ENCODE measurements at regions not wholly inside any gene's neighbourhood (a gene's known extent, or its start where the extent isn't known, plus 50 kb on each side); places are given as distances from the start of the nearest gene placed in this dataset.

DNA sequence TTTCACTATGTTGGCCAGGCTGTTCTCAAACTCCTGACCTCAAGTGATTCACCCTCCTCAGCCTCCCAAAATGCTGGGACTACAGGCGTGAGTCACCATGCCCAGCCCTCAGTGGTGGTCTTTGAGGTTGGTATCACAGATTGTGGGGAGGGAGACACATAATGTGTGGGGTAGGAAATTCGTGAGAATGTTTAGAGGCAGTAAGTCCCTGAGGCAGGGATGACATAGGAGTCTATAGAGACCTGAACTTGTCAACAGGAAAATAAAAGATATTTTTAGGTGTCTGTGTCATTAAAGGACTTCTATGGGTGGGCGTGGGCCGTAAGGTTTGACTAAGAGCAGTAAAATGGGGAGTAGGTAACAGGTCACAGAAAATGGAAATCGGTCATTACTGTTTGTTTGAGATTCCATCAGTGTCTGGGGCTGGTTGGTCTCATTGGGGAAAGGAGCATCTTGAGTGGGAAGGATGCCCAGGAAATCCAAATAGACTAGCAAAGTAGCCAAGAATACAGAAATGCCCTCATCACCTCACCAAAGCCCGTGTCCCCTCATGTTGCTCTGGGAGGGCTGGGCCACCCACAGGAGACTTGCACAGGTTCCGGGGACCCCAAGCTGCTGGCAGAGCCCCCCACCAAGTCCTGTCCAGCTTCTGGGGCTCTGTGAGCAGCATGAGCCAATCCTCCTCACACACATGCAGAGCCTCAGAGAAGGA lies 63.6 kb upstream of the BCL2L14 start:
- BruUV-seq (replicated peaks): no TSS peak
- ChIA-PET CTCF (no interaction called here), POLR2A (no interaction called here)
- no peak for TF ChIP-seq MYC (IDR thresholded peaks at IDR 0.05; ENCODE audit: low read depth, low read length)
- TF ChIP-seq POLR2A (IDR thresholded peaks at IDR 0.05; ENCODE audit: low read depth, low read length): no peak
- no peak for TF ChIP-seq GATA2 (IDR thresholded peaks at IDR 0.05; ENCODE audit: insufficient read depth, insufficient read length, low read depth, low read length)
- H2AFZ ChIP-seq (ENCODE audit: low read depth, low read length): no peak overlapping the region
- no peaks in the 10 kb centered on the region for H3K79me2 ChIP-seq (ENCODE audit: control insufficient read depth, insufficient read depth, low read length)
- H3K9ac ChIP-seq (replicated peaks; ENCODE audit: extremely low read depth, insufficient read depth, low read length): no peak overlapping the region
- H3K36me3 ChIP-seq (ENCODE audit: control insufficient read depth in 2 of 2, extremely low read depth in 1 of 2, insufficient read depth in 2 of 2, low read length in 2 of 2): no peaks in the 10 kb centered on the region
- dilution Hi-C loops (cut with MboI; ENCODE audit: extremely low pct_ligation_motif_present, low sequenced_read_pairs): no loop called here
- no peak overlapping the region for H3K4me2 ChIP-seq (ENCODE audit: insufficient read depth, low read length)
- FAIRE-seq: no peak
- H3K9me3 ChIP-seq (replicated peaks; ENCODE audit: control insufficient read depth, insufficient read depth, low read length): no peaks in the 10 kb centered on the region
- H4K20me1 ChIP-seq (replicated peaks; ENCODE audit: control insufficient read depth, extremely low read depth, insufficient read depth, low read length): no peaks in the 10 kb centered on the region
- no peak overlapping the region for H3K4me3 ChIP-seq (replicated peaks in 1 of 3; ENCODE audit: insufficient read depth in 1 of 3, low read depth in 1 of 3, low read length in 3 of 3)
- H3K27me3 ChIP-seq (ENCODE audit: control insufficient read depth in 2 of 2, insufficient read depth in 2 of 2, low read length in 2 of 2): peaks cover 0 to 4% of the 10 kb centered on the region in 2 experiments
- H3K27ac ChIP-seq (ENCODE audit: insufficient read depth, low read depth, low read length): no peak overlapping the region
- H3K9me1 ChIP-seq (replicated peaks; ENCODE audit: control insufficient read depth, extremely low read depth, insufficient read depth, low read length): no peaks in the 10 kb centered on the region
- no peaks in the 10 kb centered on the region for H3K4me1 ChIP-seq (ENCODE audit: control insufficient read depth, extremely low read depth, insufficient read depth, low read length)
- intact Hi-C loops (cut with micrococcal nuclease): no loop called here
- DNase-seq (ENCODE audit: low read depth, low spot score): no peak

GRCh38 chr12:12007713-12008231 lies 63.0 kb upstream of the BCL2L14 start:
- intact Hi-C loops (cut with micrococcal nuclease) (no loop called here), dilution Hi-C loops (cut with MboI; ENCODE audit: extremely low pct_ligation_motif_present, low sequenced_read_pairs) (no loop called here)
- DNase-seq (ENCODE audit: low read depth, low spot score) (no peak), FAIRE-seq (no peak)
- ChIA-PET CTCF (no interaction called here), POLR2A (no interaction called here)
- Histone ChIP-seq H3K9ac (replicated peaks; ENCODE audit: extremely low read depth, insufficient read depth, low read length) (no peak overlapping the region), H3K79me2 (ENCODE audit: control insufficient read depth, insufficient read depth, low read length) (no peaks in the 10 kb centered on the region), H3K36me3 (ENCODE audit: control insufficient read depth in 2 of 2, extremely low read depth in 1 of 2, insufficient read depth in 2 of 2, low read length in 2 of 2) (no peaks in the 10 kb centered on the region), H3K9me1 (replicated peaks; ENCODE audit: control insufficient read depth, extremely low read depth, insufficient read depth, low read length) (no peaks in the 10 kb centered on the region), H3K9me3 (replicated peaks; ENCODE audit: control insufficient read depth, insufficient read depth, low read length) (no peaks in the 10 kb centered on the region), H4K20me1 (replicated peaks; ENCODE audit: control insufficient read depth, extremely low read depth, insufficient read depth, low read length) (no peaks in the 10 kb centered on the region), H2AFZ (ENCODE audit: low read depth, low read length) (no peak overlapping the region), H3K4me2 (ENCODE audit: insufficient read depth, low read length) (no peak overlapping the region), H3K4me1 (ENCODE audit: control insufficient read depth, extremely low read depth, insufficient read depth, low read length) (no peaks in the 10 kb centered on the region), H3K27ac (ENCODE audit: insufficient read depth, low read depth, low read length) (no peak overlapping the region), H3K27me3 (ENCODE audit: control insufficient read depth in 2 of 2, insufficient read depth in 2 of 2, low read length in 2 of 2) (peaks cover 0 to 4% of the 10 kb centered on the region in 2 experiments), H3K4me3 (replicated peaks in 1 of 3; ENCODE audit: insufficient read depth in 1 of 3, low read depth in 1 of 3, low read length in 3 of 3) (no peak overlapping the region)
- TF ChIP-seq POLR2AphosphoS5 (IDR thresholded peaks at IDR 0.05; ENCODE audit: insufficient read depth, low read depth, low read length) (no peak), MYC (IDR thresholded peaks at IDR 0.05; ENCODE audit: low read depth, low read length) (no peak), JUN (IDR thresholded peaks at IDR 0.05; ENCODE audit: borderline replicate concordance, insufficient read depth, insufficient read length, low read depth) (no peak), GATA2 (IDR thresholded peaks at IDR 0.05; ENCODE audit: insufficient read depth, insufficient read length, low read depth, low read length) (no peak), FOS (IDR thresholded peaks at IDR 0.05; ENCODE audit: borderline replicate concordance, insufficient read depth, low read length) (no peak), POLR2A (IDR thresholded peaks at IDR 0.05; ENCODE audit: low read depth, low read length) (no peak)
- no TSS peak for BruUV-seq (replicated peaks)
